HG03469 (cell line): ENCODE measurements at regions not wholly inside any gene's neighbourhood (a gene's known extent, or its start where the extent isn't known, plus 50 kb on each side); places are given as distances from the start of the nearest gene placed in this dataset.
"Not testable (repeated sequence)": the region's sequence is repeated elsewhere in the genome, so short reads cannot be mapped to it uniquely, and the experiment has no call there.

Experiments used
- ATAC-seq: cut with Tn5 transposase; IDR thresholded peaks from one replicate; pipeline ENCODE4 v1.9.1; 2021; ENCODE audit warnings: mild to moderate bottlenecking, moderate library complexity, moderate number of reproducible peaks; ENCODE audit not compliant: unreplicated experiment

- no peak for ATAC-seq
Measured at GRCh38 chr14:84272290-84272721, 1257.6 kb upstream of the FLRT2 start.

- no peak for ATAC-seq
Measured at GRCh38 chr14:84273181-84273580, 1256.8 kb upstream of the FLRT2 start.

GRCh38 chr14:84282618-84283017 is 1247.3 kb upstream of the FLRT2 start:
- no peak for ATAC-seq

- no peak for ATAC-seq
Measured at GRCh38 chr14:84288781-84289180, 1241.2 kb upstream of the FLRT2 start.

GRCh38 chr14:84298663-84299195 is 1231.2 kb upstream of the FLRT2 start:
- ATAC-seq = no peak

- ATAC-seq = no peak
Measured at GRCh38 chr14:84303140-84303539, 1226.8 kb upstream of the FLRT2 start.

GRCh38 chr14:84312551-84312950 is 1217.4 kb upstream of the FLRT2 start:
- no peak for ATAC-seq

GRCh38 chr14:84323450-84323849 is 1206.5 kb upstream of the FLRT2 start:
- ATAC-seq = no peak

GRCh38 chr14:84323978-84324377 is 1206.0 kb upstream of the FLRT2 start:
- ATAC-seq = no peak

- no peak for ATAC-seq
Measured at GRCh38 chr14:84336433-84336832, 1193.5 kb upstream of the FLRT2 start.

- no peak for ATAC-seq
Measured at GRCh38 chr14:84340938-84341337, 1189.0 kb upstream of the FLRT2 start.

GRCh38 chr14:84341867-84342266 is 1188.1 kb upstream of the FLRT2 start:
- not testable (repeated sequence) for ATAC-seq

GRCh38 chr14:84343656-84344055 is 1186.3 kb upstream of the FLRT2 start:
- no peak for ATAC-seq

- ATAC-seq = no peak
Measured at GRCh38 chr14:84351646-84352045, 1178.3 kb upstream of the FLRT2 start.

- no peak for ATAC-seq
Measured at GRCh38 chr14:84361476-84361875, 1168.5 kb upstream of the FLRT2 start.

- ATAC-seq = no peak
Measured at GRCh38 chr14:84375235-84375634, 1154.7 kb upstream of the FLRT2 start.

GRCh38 chr14:84390010-84390409 is 1139.9 kb upstream of the FLRT2 start:
- no peak for ATAC-seq

GRCh38 chr14:84397631-84398030 is 1132.3 kb upstream of the FLRT2 start:
- no peak for ATAC-seq

GRCh38 chr14:84399296-84399910 is 1130.5 kb upstream of the FLRT2 start:
- no peak for ATAC-seq

GRCh38 chr14:84401631-84402030 is 1128.3 kb upstream of the FLRT2 start:
- no peak for ATAC-seq

- ATAC-seq = no peak
Measured at GRCh38 chr14:84403585-84403984, 1126.4 kb upstream of the FLRT2 start.

- ATAC-seq = no peak
Measured at GRCh38 chr14:84404246-84404645, 1125.7 kb upstream of the FLRT2 start.

GRCh38 chr14:84409435-84409834 is 1120.5 kb upstream of the FLRT2 start:
- ATAC-seq = no peak
